LNCAP (cell line): ENCODE measurements at regions not wholly inside any gene's neighbourhood (a gene's known extent, or its start where the extent isn't known, plus 50 kb on each side); places are given as distances from the start of the nearest gene placed in this dataset.

ENCODE experiments used
- CTCF ChIP-seq: fragments of 450-650 bp; IDR thresholded peaks from 2 replicates; pipeline ENCODE4 v1.5.1; 2017; ENCODE audit warnings: mild to moderate bottlenecking

- no peak for TF ChIP-seq CTCF
Observed at GRCh38 chr3:197394464-197395321, 96.3 kb upstream of the DLG1 start.

- no peak for TF ChIP-seq CTCF
Observed at GRCh38 chr3:197393711-197394110, 95.3 kb upstream of the DLG1 start.

- no peak for TF ChIP-seq CTCF
Observed at GRCh38 chr3:197392961-197393360, 94.5 kb upstream of the DLG1 start.

GRCh38 chr3:197381371-197381770 lies 83.0 kb upstream of the DLG1 start:
- no peak for TF ChIP-seq CTCF

DNA sequence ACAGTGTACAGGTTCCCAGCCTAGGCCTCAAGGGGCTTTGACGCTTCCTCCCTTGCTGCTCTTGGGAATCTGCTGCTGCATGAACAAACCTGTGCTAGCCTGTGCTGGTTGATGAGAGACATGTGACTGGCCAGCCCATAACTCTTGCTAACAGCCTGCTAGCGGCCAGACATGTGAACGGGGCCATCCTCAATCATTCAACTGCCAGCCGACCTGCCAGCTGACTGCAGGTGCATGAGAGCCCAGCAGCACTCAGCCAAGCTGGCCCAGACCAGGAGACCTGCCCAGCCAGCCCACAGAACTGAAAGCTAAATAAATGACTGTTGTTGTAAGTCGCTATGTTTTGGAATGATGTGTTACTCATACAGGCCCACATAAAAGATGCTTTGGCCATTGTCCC lies 82.4 kb upstream of the DLG1 start:
- TF ChIP-seq CTCF: no peak

GRCh38 chr3:197378985-197379718 lies 80.7 kb upstream of the DLG1 start:
- no peak for TF ChIP-seq CTCF

GRCh38 chr3:197376735-197377555 lies 78.5 kb upstream of the DLG1 start:
- no peak for TF ChIP-seq CTCF
